ENCODE measurements at regions not wholly inside any gene's neighbourhood (a gene's known extent, or its start where the extent isn't known, plus 50 kb on each side); places are given as distances from the start of the nearest gene placed in this dataset.

DNA sequence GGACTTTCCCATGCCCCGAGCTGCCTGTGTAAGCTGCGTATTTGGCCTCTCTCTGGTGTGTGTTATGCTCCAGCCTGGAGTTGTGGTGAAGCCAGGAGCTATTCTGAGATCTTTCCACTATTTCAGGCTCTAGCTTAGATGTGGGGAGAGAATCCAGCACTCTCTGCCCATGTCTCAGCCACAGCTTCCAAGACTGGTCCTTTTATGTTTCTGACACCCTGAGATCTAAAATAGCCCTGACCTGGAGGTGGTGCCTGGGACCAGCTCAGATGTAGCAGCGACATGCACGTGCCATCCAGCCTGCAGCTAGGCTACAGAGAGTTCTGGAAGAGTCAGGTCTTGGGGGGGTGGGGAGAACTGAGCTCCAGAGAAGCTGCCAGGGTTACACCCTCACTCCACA is 76.5 kb downstream of the TENT5C start:
- Histone ChIP-seq H3K9me3 (ENCODE audit: control insufficient read depth, insufficient read depth, low read length) (no peaks in the 10 kb centered on the region), H3K36me3 (ENCODE audit: control insufficient read depth, low read length) (no peaks in the 10 kb centered on the region), H3K4me3 (ENCODE audit: low read length) (no peak overlapping the region), H3K4me1 (ENCODE audit: control insufficient read depth, low read length) (no peaks in the 10 kb centered on the region), H3F3A (ENCODE audit: control insufficient read depth, insufficient read depth) (no peaks in the 10 kb centered on the region), H4K20me1 (ENCODE audit: control insufficient read depth, insufficient read depth, low read depth, low read length) (no peaks in the 10 kb centered on the region), H3K4me2 (ENCODE audit: low read length) (no peak overlapping the region), H3K9me2 (replicated peaks; ENCODE audit: control insufficient read depth, low read length) (no peaks in the 10 kb centered on the region), H3K27ac (ENCODE audit: low read depth, low read length) (no peak overlapping the region), H3K79me2 (ENCODE audit: control insufficient read depth, low read length) (no peaks in the 10 kb centered on the region), H3K27me3 (ENCODE audit: control insufficient read depth, low read length) (peaks cover 3% of the 10 kb centered on the region)
- TF ChIP-seq, protein P1, sequence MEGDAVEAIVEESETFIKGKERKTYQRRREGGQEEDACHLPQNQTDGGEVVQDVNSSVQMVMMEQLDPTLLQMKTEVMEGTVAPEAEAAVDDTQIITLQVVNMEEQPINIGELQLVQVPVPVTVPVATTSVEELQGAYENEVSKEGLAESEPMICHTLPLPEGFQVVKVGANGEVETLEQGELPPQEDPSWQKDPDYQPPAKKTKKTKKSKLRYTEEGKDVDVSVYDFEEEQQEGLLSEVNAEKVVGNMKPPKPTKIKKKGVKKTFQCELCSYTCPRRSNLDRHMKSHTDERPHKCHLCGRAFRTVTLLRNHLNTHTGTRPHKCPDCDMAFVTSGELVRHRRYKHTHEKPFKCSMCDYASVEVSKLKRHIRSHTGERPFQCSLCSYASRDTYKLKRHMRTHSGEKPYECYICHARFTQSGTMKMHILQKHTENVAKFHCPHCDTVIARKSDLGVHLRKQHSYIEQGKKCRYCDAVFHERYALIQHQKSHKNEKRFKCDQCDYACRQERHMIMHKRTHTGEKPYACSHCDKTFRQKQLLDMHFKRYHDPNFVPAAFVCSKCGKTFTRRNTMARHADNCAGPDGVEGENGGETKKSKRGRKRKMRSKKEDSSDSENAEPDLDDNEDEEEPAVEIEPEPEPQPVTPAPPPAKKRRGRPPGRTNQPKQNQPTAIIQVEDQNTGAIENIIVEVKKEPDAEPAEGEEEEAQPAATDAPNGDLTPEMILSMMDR (IDR thresholded peaks at IDR 0.05; ENCODE audit: low read depth, low read length, poor library complexity, severe bottlenecking): no peak
- TF ChIP-seq EZH2phosphoT487 (IDR thresholded peaks at IDR 0.05; ENCODE audit: borderline replicate concordance, low read length): no peak

DNA sequence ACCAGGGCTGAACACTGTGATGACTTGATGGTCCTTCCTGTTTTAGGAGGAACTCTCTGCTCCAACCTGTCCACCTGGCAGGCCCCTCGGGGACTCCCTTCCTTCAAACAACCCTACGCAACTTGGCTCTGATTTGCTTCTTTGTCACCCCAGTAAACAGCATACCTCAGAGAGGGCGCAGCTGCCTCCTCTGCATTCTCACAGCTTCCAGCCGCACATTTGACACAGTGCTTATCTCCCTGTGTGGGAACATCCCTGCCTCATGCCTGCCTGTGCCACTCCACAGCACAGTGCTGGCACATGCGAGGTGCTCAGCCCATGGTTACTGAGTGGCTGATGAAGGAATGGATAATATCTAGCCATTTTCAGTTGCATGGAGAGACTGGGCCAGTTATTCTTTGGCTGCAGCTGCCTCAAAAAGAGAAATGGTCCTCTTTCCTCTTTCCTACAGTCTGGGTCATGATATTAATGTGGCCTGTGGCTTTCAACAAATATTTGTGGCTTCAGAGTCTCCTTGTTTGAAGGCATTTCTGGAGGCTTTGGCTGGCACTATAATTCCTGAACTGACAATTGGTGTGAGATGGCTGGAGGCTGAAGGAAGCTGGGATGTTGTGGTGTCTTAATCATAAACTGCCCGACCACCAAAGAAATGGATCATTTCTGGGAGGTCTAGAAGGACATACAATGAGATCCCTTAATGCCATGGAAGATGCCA is 77.9 kb downstream of the TENT5C start:
- TF ChIP-seq, protein P1 (IDR thresholded peaks at IDR 0.05; ENCODE audit: low read depth, low read length, poor library complexity, severe bottlenecking): no peak
- no peak for TF ChIP-seq EZH2phosphoT487 (IDR thresholded peaks at IDR 0.05; ENCODE audit: borderline replicate concordance, low read length)
- Histone ChIP-seq H3K79me2 (ENCODE audit: control insufficient read depth, low read length) (no peaks in the 10 kb centered on the region), H3K27me3 (ENCODE audit: control insufficient read depth, low read length) (peaks cover 3% of the 10 kb centered on the region; the same call in 1 of the 2 replicates), H3K4me1 (ENCODE audit: control insufficient read depth, low read length) (no peaks in the 10 kb centered on the region), H3K27ac (ENCODE audit: low read depth, low read length) (no peak overlapping the region), H3K9me2 (replicated peaks; ENCODE audit: control insufficient read depth, low read length) (no peaks in the 10 kb centered on the region), H3K4me3 (ENCODE audit: low read length) (no peak overlapping the region), H4K20me1 (ENCODE audit: control insufficient read depth, insufficient read depth, low read depth, low read length) (no peaks in the 10 kb centered on the region), H3K9me3 (ENCODE audit: control insufficient read depth, insufficient read depth, low read length) (no peaks in the 10 kb centered on the region), H3K4me2 (ENCODE audit: low read length) (no peak overlapping the region), H3K36me3 (ENCODE audit: control insufficient read depth, low read length) (no peaks in the 10 kb centered on the region), H3F3A (ENCODE audit: control insufficient read depth, insufficient read depth) (no peaks in the 10 kb centered on the region)

DNA sequence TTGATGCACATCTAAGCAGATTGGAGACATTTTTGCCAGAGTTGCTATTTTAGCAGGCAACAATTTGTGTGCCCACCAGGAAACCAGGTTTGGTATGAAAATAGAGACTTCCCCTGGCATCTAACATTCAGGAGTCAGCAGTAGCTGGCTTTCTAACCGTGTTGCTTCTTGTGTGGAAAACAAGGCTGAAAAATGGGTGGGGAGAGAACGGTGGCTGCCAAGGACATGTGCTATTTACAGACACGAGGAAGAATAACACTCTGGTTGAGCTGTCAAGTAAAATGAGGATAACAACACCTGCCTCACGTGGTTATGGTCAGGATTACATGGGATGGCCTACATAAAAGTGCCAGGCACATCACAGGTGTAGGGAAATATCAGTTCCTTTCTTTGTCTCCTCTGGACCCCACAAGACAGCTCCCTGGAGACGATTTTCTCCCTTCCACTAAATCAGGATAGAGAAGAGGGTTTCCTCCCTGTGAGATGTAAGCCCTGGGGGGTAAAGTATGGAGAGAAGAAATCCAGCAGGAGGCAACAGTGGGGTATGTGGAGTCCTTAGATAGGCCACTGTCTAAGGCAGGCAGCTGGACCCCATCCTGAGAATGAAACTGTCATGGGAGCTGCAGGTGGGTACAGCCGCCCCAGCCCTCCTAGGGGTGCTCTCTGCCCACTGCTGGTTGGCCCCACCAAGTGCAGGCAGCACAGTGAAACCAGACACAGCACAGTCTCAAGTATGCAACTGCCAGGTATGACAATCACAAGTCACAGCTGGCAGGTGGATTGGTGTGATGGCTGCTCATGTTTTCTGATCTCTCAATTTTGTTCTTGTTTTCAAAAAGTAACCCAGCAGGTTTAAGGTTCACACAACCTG is 80.3 kb downstream of the TENT5C start:
- Histone ChIP-seq H3K4me2 (ENCODE audit: low read length) (no peak overlapping the region), H3K4me3 (ENCODE audit: low read length) (no peak overlapping the region), H3K9me3 (ENCODE audit: control insufficient read depth, insufficient read depth, low read length) (no peaks in the 10 kb centered on the region)

More for the DNA sequence above, 80.3 kb downstream of the TENT5C start:
- Histone ChIP-seq H3K79me2 (ENCODE audit: control insufficient read depth, low read length) (no peaks in the 10 kb centered on the region), H3K27ac (ENCODE audit: low read depth, low read length) (no peak overlapping the region), H3F3A (ENCODE audit: control insufficient read depth, insufficient read depth) (no peaks in the 10 kb centered on the region), H3K27me3 (ENCODE audit: control insufficient read depth, low read length) (peaks cover 8% of the 10 kb centered on the region), H3K9me2 (replicated peaks; ENCODE audit: control insufficient read depth, low read length) (no peaks in the 10 kb centered on the region), H4K20me1 (ENCODE audit: control insufficient read depth, insufficient read depth, low read depth, low read length) (no peaks in the 10 kb centered on the region), H3K36me3 (ENCODE audit: control insufficient read depth, low read length) (no peaks in the 10 kb centered on the region), H3K4me1 (ENCODE audit: control insufficient read depth, low read length) (0 out of 2 replicates have a peak, but pooled peaks cover 3% of the 10 kb centered on the region)
- TF ChIP-seq, protein P1 (IDR thresholded peaks at IDR 0.05; ENCODE audit: low read depth, low read length, poor library complexity, severe bottlenecking): no peak
- no peak for TF ChIP-seq EZH2phosphoT487 (IDR thresholded peaks at IDR 0.05; ENCODE audit: borderline replicate concordance, low read length)
